ENCODE measurements at regions not wholly inside any gene's neighbourhood (a gene's known extent, or its start where the extent isn't known, plus 50 kb on each side); places are given as distances from the start of the nearest gene placed in this dataset.

DNA sequence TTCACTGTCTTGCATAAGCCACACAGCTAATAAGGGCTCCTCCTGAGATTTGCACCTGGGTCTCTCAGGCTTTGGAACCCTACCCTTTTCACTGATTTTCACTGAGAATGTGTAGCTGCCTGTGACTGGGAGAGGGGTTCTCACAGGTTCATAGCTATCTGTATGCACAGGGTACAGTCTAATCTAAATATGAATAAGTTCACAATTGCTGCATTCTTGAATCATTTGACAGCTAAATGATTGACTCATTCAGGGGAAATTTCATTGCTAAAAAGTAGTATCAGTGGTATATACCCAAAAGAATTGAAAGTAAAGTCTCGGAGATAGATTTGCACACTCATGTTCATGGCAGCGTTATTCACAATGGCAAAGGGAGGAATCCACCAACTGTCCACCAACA lies 140.7 kb downstream of the BOD1 start:
- Histone ChIP-seq H3K9me2 (ENCODE audit: low read depth, low read length) (no peaks in the 10 kb centered on the region), H3K4me3 (ENCODE audit: low read depth, low read length, poor library complexity, severe bottlenecking) (no peak overlapping the region), H3K36me3 (ENCODE audit: insufficient read depth, low read length) (no peaks in the 10 kb centered on the region), H3K4me1 (ENCODE audit: insufficient read depth, low read length, severe bottlenecking) (no peaks in the 10 kb centered on the region), H2AFZ (ENCODE audit: low read length) (no peak overlapping the region), H3F3A (ENCODE audit: insufficient read depth, low read length) (no peaks in the 10 kb centered on the region), H3K9ac (ENCODE audit: low read length) (no peak overlapping the region), H4K20me1 (ENCODE audit: insufficient read depth, low read length) (no peaks in the 10 kb centered on the region), H3K4me2 (ENCODE audit: low read length) (no peak overlapping the region), H3K27me3 (ENCODE audit: insufficient read depth, low read length) (no peaks in the 10 kb centered on the region), H3K9me3 (ENCODE audit: low read length) (no peaks in the 10 kb centered on the region), H3K27ac (ENCODE audit: low read depth, low read length, poor library complexity, severe bottlenecking) (no peak overlapping the region), H3K79me2 (ENCODE audit: insufficient read depth, low read length) (no peaks in the 10 kb centered on the region)
- TF ChIP-seq EZH2 (IDR thresholded peaks at IDR 0.05; ENCODE audit: borderline replicate concordance, low read length) = no peak
- TF ChIP-seq, protein P1, sequence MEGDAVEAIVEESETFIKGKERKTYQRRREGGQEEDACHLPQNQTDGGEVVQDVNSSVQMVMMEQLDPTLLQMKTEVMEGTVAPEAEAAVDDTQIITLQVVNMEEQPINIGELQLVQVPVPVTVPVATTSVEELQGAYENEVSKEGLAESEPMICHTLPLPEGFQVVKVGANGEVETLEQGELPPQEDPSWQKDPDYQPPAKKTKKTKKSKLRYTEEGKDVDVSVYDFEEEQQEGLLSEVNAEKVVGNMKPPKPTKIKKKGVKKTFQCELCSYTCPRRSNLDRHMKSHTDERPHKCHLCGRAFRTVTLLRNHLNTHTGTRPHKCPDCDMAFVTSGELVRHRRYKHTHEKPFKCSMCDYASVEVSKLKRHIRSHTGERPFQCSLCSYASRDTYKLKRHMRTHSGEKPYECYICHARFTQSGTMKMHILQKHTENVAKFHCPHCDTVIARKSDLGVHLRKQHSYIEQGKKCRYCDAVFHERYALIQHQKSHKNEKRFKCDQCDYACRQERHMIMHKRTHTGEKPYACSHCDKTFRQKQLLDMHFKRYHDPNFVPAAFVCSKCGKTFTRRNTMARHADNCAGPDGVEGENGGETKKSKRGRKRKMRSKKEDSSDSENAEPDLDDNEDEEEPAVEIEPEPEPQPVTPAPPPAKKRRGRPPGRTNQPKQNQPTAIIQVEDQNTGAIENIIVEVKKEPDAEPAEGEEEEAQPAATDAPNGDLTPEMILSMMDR (IDR thresholded peaks at IDR 0.05; ENCODE audit: low read length) = no peak

DNA sequence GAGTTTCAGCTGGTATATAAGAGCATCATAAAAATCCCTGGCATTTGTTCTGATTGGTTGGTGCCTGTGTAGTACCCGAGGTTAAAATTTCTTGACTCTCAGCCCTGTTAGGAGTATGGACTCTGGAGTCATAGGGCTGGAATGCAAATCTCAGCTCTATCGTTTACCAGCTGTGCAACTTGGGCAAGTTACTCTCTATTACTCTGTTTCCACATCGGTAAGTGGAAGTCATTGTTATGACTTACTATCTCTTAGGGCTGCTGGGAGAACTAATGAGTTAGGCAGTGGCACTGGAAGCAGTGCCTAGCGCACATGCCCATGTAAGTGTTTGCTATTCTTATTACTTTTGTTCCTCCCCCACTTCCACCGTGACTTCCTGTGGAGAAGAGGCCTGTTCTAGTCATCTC lies 141.6 kb downstream of the BOD1 start:
- no peak overlapping the region for H3K9ac ChIP-seq (ENCODE audit: low read length)

GRCh38 chr5:173473288-173473687 lies 143.2 kb downstream of the BOD1 start:
- Histone ChIP-seq H3K36me3 (ENCODE audit: insufficient read depth, low read length) (no peaks in the 10 kb centered on the region), H3K4me1 (ENCODE audit: insufficient read depth, low read length, severe bottlenecking) (no peaks in the 10 kb centered on the region), H3K4me2 (ENCODE audit: low read length) (no peak overlapping the region), H3K9ac (ENCODE audit: low read length) (no peak overlapping the region), H2AFZ (ENCODE audit: low read length) (no peak overlapping the region), H3K27ac (ENCODE audit: low read depth, low read length, poor library complexity, severe bottlenecking) (no peak overlapping the region), H3K9me3 (ENCODE audit: low read length) (no peaks in the 10 kb centered on the region), H4K20me1 (ENCODE audit: insufficient read depth, low read length) (no peaks in the 10 kb centered on the region), H3K9me2 (ENCODE audit: low read depth, low read length) (no peaks in the 10 kb centered on the region), H3K27me3 (ENCODE audit: insufficient read depth, low read length) (no peaks in the 10 kb centered on the region; the same call in 1 of the 2 replicates), H3K4me3 (ENCODE audit: low read depth, low read length, poor library complexity, severe bottlenecking) (no peak overlapping the region), H3K79me2 (ENCODE audit: insufficient read depth, low read length) (no peaks in the 10 kb centered on the region), H3F3A (ENCODE audit: insufficient read depth, low read length) (no peaks in the 10 kb centered on the region)
- TF ChIP-seq, protein P1 (IDR thresholded peaks at IDR 0.05; ENCODE audit: low read length) = no peak
- no peak for TF ChIP-seq EZH2 (IDR thresholded peaks at IDR 0.05; ENCODE audit: borderline replicate concordance, low read length)

More for the DNA sequence above, 141.6 kb downstream of the BOD1 start:
- H3K9me2 ChIP-seq (ENCODE audit: low read depth, low read length) = no peaks in the 10 kb centered on the region
- no peaks in the 10 kb centered on the region for H3F3A ChIP-seq (ENCODE audit: insufficient read depth, low read length)
- no peak overlapping the region for H3K27ac ChIP-seq (ENCODE audit: low read depth, low read length, poor library complexity, severe bottlenecking)
- no peak overlapping the region for H3K4me3 ChIP-seq (ENCODE audit: low read depth, low read length, poor library complexity, severe bottlenecking)
- no peak overlapping the region for H2AFZ ChIP-seq (ENCODE audit: low read length)
- no peaks in the 10 kb centered on the region for H3K79me2 ChIP-seq (ENCODE audit: insufficient read depth, low read length)
- TF ChIP-seq, protein P1 (IDR thresholded peaks at IDR 0.05; ENCODE audit: low read length) = no peak
- TF ChIP-seq EZH2 (IDR thresholded peaks at IDR 0.05; ENCODE audit: borderline replicate concordance, low read length) = no peak
- no peaks in the 10 kb centered on the region for H3K9me3 ChIP-seq (ENCODE audit: low read length)
- H3K4me2 ChIP-seq (ENCODE audit: low read length) = no peak overlapping the region
- H3K36me3 ChIP-seq (ENCODE audit: insufficient read depth, low read length) = no peaks in the 10 kb centered on the region
- H3K4me1 ChIP-seq (ENCODE audit: insufficient read depth, low read length, severe bottlenecking) = no peaks in the 10 kb centered on the region
- no peaks in the 10 kb centered on the region for H3K27me3 ChIP-seq (ENCODE audit: insufficient read depth, low read length)
- no peaks in the 10 kb centered on the region for H4K20me1 ChIP-seq (ENCODE audit: insufficient read depth, low read length)

All from OCI-LY1 (cell line).